Endodermal cell (in vitro differentiated cells): ENCODE measurements at regions not wholly inside any gene's neighbourhood (a gene's known extent, or its start where the extent isn't known, plus 50 kb on each side); places are given as distances from the start of the nearest gene placed in this dataset.

Experiments used
- DNase-seq: peaks from one replicate; pipeline ENCODE4 v3.0.0-alpha.2; 2017
- H3K27ac ChIP-seq: 2 replicates; pipeline ENCODE4 v1.5.1; 2013; ENCODE audit warnings: mild to moderate bottlenecking, low read depth, low read length, moderate library complexity
- H3K27me3 ChIP-seq: 2 replicates; pipeline ENCODE4 v1.6.1; 2013; ENCODE audit warnings: mild to moderate bottlenecking, low read length, moderate library complexity; ENCODE audit not compliant: insufficient read depth, control insufficient read depth, poor library complexity, severe bottlenecking
- H3K36me3 ChIP-seq: 2 replicates; pipeline ENCODE4 v1.7.0; 2013; ENCODE audit warnings: mild to moderate bottlenecking, low read length, moderate library complexity; ENCODE audit not compliant: control insufficient read depth, insufficient read depth
- H3K4me1 ChIP-seq: one replicate; pipeline ENCODE4 v1.7.0; 2013; ENCODE audit warnings: low read length; ENCODE audit not compliant: control insufficient read depth, insufficient read depth
- H3K4me3 ChIP-seq: 2 replicates; pipeline ENCODE4 v1.5.1; 2013; ENCODE audit warnings: mild to moderate bottlenecking, low read length, moderate library complexity
- H3K9ac ChIP-seq: 2 replicates; pipeline ENCODE4 v1.6.1; 2013; ENCODE audit warnings: mild to moderate bottlenecking, low read length, moderate library complexity; ENCODE audit not compliant: poor library complexity, severe bottlenecking; ENCODE audit errors: extremely low read depth
- H3K9me3 ChIP-seq: 2 replicates; pipeline ENCODE4 v1.6.1; 2013; ENCODE audit warnings: mild to moderate bottlenecking, low read length, moderate library complexity; ENCODE audit not compliant: control insufficient read depth
- H3K27ac Mint-ChIP-seq: 2 replicates; pipeline ENCODE4 v1.8.0; 2020; ENCODE audit warnings: mixed read lengths
- H3K27me3 Mint-ChIP-seq: 2 replicates; pipeline ENCODE4 v1.8.0; 2021; ENCODE audit warnings: mild to moderate bottlenecking, mixed read lengths; ENCODE audit not compliant: insufficient read depth
- H3K36me3 Mint-ChIP-seq: 2 replicates; pipeline ENCODE4 v1.8.0; 2020; ENCODE audit warnings: low read depth, mixed read lengths
- H3K4me1 Mint-ChIP-seq: 2 replicates; pipeline ENCODE4 v1.8.0; 2020; ENCODE audit warnings: mixed read lengths
- H3K4me3 Mint-ChIP-seq: 2 replicates; pipeline ENCODE4 v1.8.0; 2020; ENCODE audit warnings: mild to moderate bottlenecking, moderate library complexity, mixed read lengths
- H3K9me3 Mint-ChIP-seq: 2 replicates; pipeline ENCODE4 v1.8.0; 2020; ENCODE audit warnings: mild to moderate bottlenecking, mixed read lengths
- WGBS, 2 experiments: methylation state at CpG; one replicate each; pipeline versions ENCODE4 v1.1.5 to v1.1.7; 2013; ENCODE audit warnings: missing lambda C conversion rate in 2 of 2, mixed read lengths in 1 of 2; ENCODE audit not compliant: insufficient coverage in 1 of 2, insufficient read length in 1 of 2; 5-methylcytosine and 5-hydroxymethylcytosine counted together
- TF ChIP-seq, protein P1 (sequence below): fragments of 200-600 bp; sonication (generic); conservative IDR thresholded peaks from 2 replicates; pipeline ENCODE4 v1.5.0; 2021; ENCODE audit warnings: antibody characterized with exemption, mild to moderate bottlenecking

DNA sequence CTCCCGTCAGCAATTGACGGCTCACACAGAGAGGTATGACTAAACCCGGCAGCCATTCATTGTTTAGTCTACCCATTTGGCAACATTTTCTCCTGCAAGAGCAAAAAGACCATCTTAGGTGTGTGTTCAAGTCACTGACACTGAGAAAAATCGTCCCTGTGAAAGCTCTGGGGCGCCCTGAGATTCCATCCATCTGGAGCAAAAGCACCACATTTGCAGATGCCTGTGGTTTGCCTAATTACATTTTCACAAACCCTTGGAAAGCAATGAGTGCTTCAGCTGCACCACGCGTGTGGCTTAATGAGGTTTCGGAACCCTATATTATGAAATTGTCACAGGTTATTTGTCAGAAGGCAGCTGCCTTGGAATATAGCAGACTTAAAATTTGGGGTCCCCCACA, 110.7 kb upstream of the PTPRM start:
- DNase-seq = no peak
- no peak overlapping the region for H3K27ac ChIP-seq
- WGBS, 2 experiments = 90 to 93% methylated on average over 8 of the region's 8 CpGs
- no peaks in the 10 kb centered on the region for H3K4me1 ChIP-seq
- H3K36me3 ChIP-seq = no peaks in the 10 kb centered on the region
- H3K9me3 ChIP-seq = no peaks in the 10 kb centered on the region
- peaks cover 4% of the 10 kb centered on the region for H3K4me1 Mint-ChIP-seq
- H3K36me3 Mint-ChIP-seq = no peaks in the 10 kb centered on the region
- no peaks in the 10 kb centered on the region for H3K27me3 ChIP-seq
- H3K27me3 Mint-ChIP-seq = no peaks in the 10 kb centered on the region
- H3K9ac ChIP-seq = no peak overlapping the region
- no peak overlapping the region for H3K27ac Mint-ChIP-seq
- no peak overlapping the region for H3K4me3 ChIP-seq
- no peak overlapping the region for H3K4me3 Mint-ChIP-seq
- H3K9me3 Mint-ChIP-seq = no peaks in the 10 kb centered on the region
- TF ChIP-seq, protein P1, sequence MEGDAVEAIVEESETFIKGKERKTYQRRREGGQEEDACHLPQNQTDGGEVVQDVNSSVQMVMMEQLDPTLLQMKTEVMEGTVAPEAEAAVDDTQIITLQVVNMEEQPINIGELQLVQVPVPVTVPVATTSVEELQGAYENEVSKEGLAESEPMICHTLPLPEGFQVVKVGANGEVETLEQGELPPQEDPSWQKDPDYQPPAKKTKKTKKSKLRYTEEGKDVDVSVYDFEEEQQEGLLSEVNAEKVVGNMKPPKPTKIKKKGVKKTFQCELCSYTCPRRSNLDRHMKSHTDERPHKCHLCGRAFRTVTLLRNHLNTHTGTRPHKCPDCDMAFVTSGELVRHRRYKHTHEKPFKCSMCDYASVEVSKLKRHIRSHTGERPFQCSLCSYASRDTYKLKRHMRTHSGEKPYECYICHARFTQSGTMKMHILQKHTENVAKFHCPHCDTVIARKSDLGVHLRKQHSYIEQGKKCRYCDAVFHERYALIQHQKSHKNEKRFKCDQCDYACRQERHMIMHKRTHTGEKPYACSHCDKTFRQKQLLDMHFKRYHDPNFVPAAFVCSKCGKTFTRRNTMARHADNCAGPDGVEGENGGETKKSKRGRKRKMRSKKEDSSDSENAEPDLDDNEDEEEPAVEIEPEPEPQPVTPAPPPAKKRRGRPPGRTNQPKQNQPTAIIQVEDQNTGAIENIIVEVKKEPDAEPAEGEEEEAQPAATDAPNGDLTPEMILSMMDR = no peak

DNA sequence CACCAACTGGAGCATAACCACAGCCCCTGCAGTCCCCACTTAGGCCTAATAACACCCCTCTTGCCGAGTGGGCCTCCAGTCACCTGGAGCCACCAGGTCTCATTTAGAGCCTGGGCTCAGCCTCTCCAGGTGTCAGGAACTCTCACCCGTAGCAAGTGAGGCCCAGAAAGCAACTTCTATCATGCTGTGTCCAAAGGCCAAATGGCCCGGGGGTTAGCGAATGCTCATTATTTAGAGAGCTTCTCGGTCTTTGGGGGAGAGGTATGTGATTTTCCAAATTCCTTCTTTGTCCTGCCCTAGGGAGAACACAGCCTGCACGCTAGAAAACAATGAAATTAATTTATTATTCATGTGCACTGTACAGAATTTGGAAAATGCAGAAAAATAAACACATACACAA, 109.9 kb upstream of the PTPRM start:
- DNase-seq = no peak
- no peak overlapping the region for H3K27ac ChIP-seq
- no peaks in the 10 kb centered on the region for H3K4me1 ChIP-seq
- no peak overlapping the region for H3K27ac Mint-ChIP-seq
- no peak overlapping the region for H3K9ac ChIP-seq
- peaks cover 4% of the 10 kb centered on the region for H3K4me1 Mint-ChIP-seq
- TF ChIP-seq, protein P1 = no peak
- no peak overlapping the region for H3K4me3 Mint-ChIP-seq
- no peaks in the 10 kb centered on the region for H3K27me3 ChIP-seq
- H3K27me3 Mint-ChIP-seq = no peaks in the 10 kb centered on the region
- 83 to 87% methylated on average over 5 of the region's 6 CpGs for WGBS, 2 experiments
- H3K9me3 Mint-ChIP-seq = no peaks in the 10 kb centered on the region
- no peaks in the 10 kb centered on the region for H3K36me3 Mint-ChIP-seq
- H3K9me3 ChIP-seq = no peaks in the 10 kb centered on the region
- no peaks in the 10 kb centered on the region for H3K36me3 ChIP-seq
- no peak overlapping the region for H3K4me3 ChIP-seq

DNA sequence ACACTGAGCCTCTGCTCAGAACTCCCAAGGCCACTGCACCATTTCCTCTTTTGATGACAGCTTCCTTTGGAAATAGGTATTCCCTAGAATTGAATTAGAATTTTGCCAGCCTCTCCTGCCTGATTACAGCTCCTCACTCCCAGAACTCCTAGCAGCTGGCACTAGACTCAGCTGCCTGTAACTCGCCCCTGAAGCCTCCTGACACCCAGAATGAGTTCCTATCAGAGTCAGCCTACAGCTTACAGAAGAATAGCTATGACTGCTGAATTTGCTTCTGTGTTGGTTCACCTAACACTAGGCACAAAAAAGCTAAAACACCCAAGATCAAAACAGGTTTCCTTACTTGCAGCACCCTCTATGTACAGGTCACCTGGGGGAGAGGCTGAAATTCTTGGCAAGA, 108.2 kb upstream of the PTPRM start:
- Histone ChIP-seq H3K4me3 (no peak overlapping the region), H3K27ac (no peak overlapping the region), H3K4me1 (no peaks in the 10 kb centered on the region), H3K9me3 (no peaks in the 10 kb centered on the region), H3K36me3 (no peaks in the 10 kb centered on the region), H3K27me3 (no peaks in the 10 kb centered on the region), H3K9ac (no peak overlapping the region)
- no peak for DNase-seq
- Mint-ChIP-seq H3K27ac (no peak overlapping the region), H3K9me3 (no peaks in the 10 kb centered on the region), H3K4me1 (peaks cover 4% of the 10 kb centered on the region), H3K36me3 (no peaks in the 10 kb centered on the region), H3K27me3 (no peaks in the 10 kb centered on the region), H3K4me3 (no peak overlapping the region)
- WGBS, 2 experiments = 83% methylated on average over 1 of the region's 1 CpG; no CpG with 5 or more reads in 1 of the 2 experiments
- TF ChIP-seq, protein P1 = no peak
